ENCODE measurements at regions not wholly inside any gene's neighbourhood (a gene's known extent, or its start where the extent isn't known, plus 50 kb on each side); places are given as distances from the start of the nearest gene placed in this dataset.

DNA sequence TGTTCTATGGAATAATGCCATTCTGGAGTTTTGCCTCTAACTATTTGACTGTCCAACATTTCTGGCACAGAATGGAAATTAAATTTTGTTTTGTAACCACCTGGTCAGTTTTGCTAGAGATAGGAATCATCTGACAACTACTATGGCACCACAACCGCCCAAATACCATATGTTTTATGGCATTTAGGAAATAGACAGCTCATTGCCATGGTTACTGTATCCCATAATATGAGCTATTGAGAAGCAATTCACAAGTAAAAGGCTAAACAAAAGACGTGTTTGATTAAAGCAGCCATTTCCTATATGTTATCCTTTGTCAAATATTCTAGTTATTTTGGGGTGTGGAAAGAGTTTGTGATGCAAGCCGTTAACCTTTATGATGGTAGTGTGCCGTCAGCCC is 1105.3 kb upstream of the LCORL start:
- Histone ChIP-seq H3K27me3 (no peaks in the 10 kb centered on the region), H3K9me3 (no peaks in the 10 kb centered on the region), H3K27ac (no peak overlapping the region), H3K4me1 (no peaks in the 10 kb centered on the region), H3K4me3 (no peak overlapping the region), H3K36me3 (no peaks in the 10 kb centered on the region)
- no peak for FAIRE-seq
- DNase-seq, result no peak
- 63 to 72% methylated on average over 4 of the region's 4 CpGs for WGBS, 2 donors
- TF ChIP-seq, protein P1, sequence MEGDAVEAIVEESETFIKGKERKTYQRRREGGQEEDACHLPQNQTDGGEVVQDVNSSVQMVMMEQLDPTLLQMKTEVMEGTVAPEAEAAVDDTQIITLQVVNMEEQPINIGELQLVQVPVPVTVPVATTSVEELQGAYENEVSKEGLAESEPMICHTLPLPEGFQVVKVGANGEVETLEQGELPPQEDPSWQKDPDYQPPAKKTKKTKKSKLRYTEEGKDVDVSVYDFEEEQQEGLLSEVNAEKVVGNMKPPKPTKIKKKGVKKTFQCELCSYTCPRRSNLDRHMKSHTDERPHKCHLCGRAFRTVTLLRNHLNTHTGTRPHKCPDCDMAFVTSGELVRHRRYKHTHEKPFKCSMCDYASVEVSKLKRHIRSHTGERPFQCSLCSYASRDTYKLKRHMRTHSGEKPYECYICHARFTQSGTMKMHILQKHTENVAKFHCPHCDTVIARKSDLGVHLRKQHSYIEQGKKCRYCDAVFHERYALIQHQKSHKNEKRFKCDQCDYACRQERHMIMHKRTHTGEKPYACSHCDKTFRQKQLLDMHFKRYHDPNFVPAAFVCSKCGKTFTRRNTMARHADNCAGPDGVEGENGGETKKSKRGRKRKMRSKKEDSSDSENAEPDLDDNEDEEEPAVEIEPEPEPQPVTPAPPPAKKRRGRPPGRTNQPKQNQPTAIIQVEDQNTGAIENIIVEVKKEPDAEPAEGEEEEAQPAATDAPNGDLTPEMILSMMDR (IDR thresholded peaks at IDR 0.05), result no peak
- intact Hi-C loops (cut with DNase I), result no loop called here
- ATAC-seq, result no peak

DNA sequence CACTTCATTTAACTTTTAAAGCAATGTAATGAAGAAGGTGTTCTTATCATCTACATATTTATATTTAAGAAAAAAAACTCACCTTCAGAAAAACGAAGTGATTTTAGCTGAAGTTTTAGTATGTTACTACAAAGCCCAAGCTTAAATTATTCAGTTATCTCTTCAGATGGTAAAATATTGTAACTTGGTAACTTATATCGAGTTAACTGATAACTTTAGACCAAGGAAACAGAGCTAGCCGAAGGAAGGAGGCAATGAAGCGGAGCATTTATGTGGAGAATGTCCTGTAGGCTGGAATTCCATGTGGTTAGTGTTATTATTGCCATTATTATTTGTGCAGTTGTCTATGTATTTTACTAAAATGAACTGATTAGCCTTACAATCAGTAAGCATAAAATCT is 1102.1 kb upstream of the LCORL start:
- 59% methylated on average over 4 of the region's 4 CpGs for WGBS, 2 donors
- no peaks in the 10 kb centered on the region for H3K9me3 ChIP-seq
- DNase-seq (no peak), FAIRE-seq (no peak), ATAC-seq (no peak)
- TF ChIP-seq, protein P1 (IDR thresholded peaks at IDR 0.05), result no peak
- H3K4me1 ChIP-seq, result no peaks in the 10 kb centered on the region
- no peak overlapping the region for H3K4me3 ChIP-seq
- intact Hi-C loops (cut with DNase I), result no loop called here
- H3K36me3 ChIP-seq, result no peaks in the 10 kb centered on the region
- H3K27me3 ChIP-seq, result no peaks in the 10 kb centered on the region
- no peak overlapping the region for H3K27ac ChIP-seq

DNA sequence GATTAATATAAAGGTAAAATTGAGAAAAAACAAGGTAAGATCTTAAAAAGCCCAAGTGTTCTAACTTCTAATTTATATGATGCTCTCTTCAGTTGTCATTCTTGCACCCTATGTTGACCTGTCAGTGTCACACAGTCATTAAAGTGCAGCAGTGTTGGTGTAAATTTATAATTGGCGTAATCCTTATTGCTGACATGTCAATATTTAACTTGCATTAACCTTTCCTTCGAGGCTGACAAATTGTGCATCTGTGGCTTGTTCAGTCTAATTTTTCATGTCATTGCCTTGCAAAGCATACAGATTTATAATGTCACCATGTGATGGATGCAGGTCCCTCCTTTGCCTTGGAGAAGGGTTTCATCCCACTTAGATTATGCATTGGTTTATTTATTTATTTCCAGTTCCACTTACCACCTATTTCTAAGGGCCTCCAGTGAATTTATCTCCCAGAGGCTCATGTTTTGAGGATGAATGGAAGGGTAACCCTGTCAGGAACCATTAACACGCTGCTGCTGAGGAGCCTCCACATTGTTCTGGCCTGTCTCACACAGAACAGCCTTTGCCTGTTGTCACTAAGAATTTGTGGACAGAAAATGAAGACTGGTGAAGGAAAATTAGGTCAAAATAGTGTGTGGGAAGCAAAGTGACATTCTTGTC is 1098.5 kb upstream of the LCORL start:
- intact Hi-C loops (cut with DNase I), result no loop called here
- Histone ChIP-seq H3K27ac (no peak overlapping the region), H3K4me3 (no peak overlapping the region), H3K36me3 (no peaks in the 10 kb centered on the region), H3K9me3 (no peaks in the 10 kb centered on the region), H3K27me3 (no peaks in the 10 kb centered on the region), H3K4me1 (no peaks in the 10 kb centered on the region)
- DNase-seq, result no peak
- no peak for FAIRE-seq
- TF ChIP-seq, protein P1 (IDR thresholded peaks at IDR 0.05), result no peak
- 27 to 28% methylated on average over 3 of the region's 3 CpGs for WGBS, 2 donors
- ATAC-seq, result no peak

DNA sequence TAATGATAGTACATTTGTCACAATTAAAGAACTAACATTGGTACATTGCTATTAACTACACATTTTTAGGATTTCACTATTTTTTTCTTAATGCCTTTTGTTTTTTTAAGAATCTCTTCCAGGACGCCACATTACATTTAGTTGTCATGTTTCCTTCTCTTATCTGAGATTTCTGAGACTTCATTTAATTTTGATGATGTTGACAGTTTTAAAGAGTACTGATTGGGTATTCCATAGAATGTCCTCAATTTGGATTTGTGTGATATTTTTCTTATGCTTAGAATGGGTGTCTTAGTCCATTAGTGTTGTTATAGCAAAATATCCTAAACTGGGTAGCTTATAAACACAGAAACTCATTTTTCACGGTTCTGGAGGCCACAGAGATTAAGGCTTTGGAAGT is 1095.5 kb upstream of the LCORL start:
- 54 to 65% methylated on average over 2 of the region's 2 CpGs for WGBS, 2 donors
- no peak overlapping the region for H3K27ac ChIP-seq
- H3K4me1 ChIP-seq, result no peaks in the 10 kb centered on the region
- no peaks in the 10 kb centered on the region for H3K36me3 ChIP-seq
- ATAC-seq (no peak), FAIRE-seq (no peak), DNase-seq (no peak)
- no peaks in the 10 kb centered on the region for H3K27me3 ChIP-seq
- no peak overlapping the region for H3K4me3 ChIP-seq
- intact Hi-C loops (cut with DNase I), result no loop called here
- H3K9me3 ChIP-seq, result no peaks in the 10 kb centered on the region
- TF ChIP-seq, protein P1 (IDR thresholded peaks at IDR 0.05), result no peak

DNA sequence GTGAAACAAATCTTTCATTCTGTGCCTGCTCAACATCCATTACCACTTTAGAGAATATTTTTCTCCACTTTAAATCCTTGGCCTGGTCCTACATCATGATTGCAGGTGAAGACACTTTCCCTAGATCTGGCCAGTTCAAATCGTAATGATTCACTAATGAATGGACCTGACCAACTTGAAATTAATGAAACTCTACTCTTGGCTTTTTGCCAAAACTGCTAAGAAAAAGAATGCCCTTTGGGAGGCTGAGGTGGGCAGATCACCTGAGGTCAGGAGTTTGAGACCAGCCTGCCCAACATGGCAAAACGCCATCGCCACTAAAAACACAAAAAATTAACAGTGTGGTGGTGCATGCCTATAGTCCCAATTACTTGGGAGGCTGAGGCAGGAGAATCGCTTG is 1082.6 kb upstream of the LCORL start:
- Histone ChIP-seq H3K27ac (no peak overlapping the region), H3K9me3 (no peaks in the 10 kb centered on the region), H3K36me3 (no peaks in the 10 kb centered on the region), H3K27me3 (no peaks in the 10 kb centered on the region), H3K4me3 (no peak overlapping the region), H3K4me1 (no peaks in the 10 kb centered on the region)
- no peak for DNase-seq
- intact Hi-C loops (cut with DNase I), result no loop called here
- 55 to 73% methylated on average over 4 of the region's 4 CpGs for WGBS, 2 donors
- no peak for ATAC-seq
- TF ChIP-seq, protein P1 (IDR thresholded peaks at IDR 0.05), result no peak
- FAIRE-seq, result no peak
